Ascending aorta (tissue), 2 donors: ENCODE measurements at regions not wholly inside any gene's neighbourhood (a gene's known extent, or its start where the extent isn't known, plus 50 kb on each side); places are given as distances from the start of the nearest gene placed in this dataset.

ENCODE experiments used
- DNase-seq, 2 donors: peaks; one replicate each; pipeline ENCODE4 v3.0.0-alpha.2; 2019; ENCODE audit warnings: low spot score in 2 of 2
- H3K27ac ChIP-seq, 2 donors: fragments of 200-600 bp; sonication (generic); one replicate each; pipeline ENCODE4 v1.5.1; 2016 to 2017; ENCODE audit warnings: mild to moderate bottlenecking in 1 of 2
- H3K27me3 ChIP-seq: fragments of 200-600 bp; sonication (generic); one replicate; pipeline ENCODE4 v1.5.1; 2017
- H3K36me3 ChIP-seq, 2 donors: fragments of 200-600 bp; sonication (generic); one replicate each; pipeline ENCODE4 v1.5.1; 2016
- H3K4me1 ChIP-seq, 2 donors: fragments of 200-600 bp; sonication (generic); one replicate each; pipeline ENCODE4 v1.5.1; 2016 to 2017; ENCODE audit warnings: mild to moderate bottlenecking in 1 of 2
- H3K4me3 ChIP-seq, 2 donors: fragments of 200-600 bp; sonication (generic); one replicate each; pipeline ENCODE4 v1.5.1; 2016 to 2017; ENCODE audit warnings: mild to moderate bottlenecking in 1 of 2
- H3K9me3 ChIP-seq, 2 donors: fragments of 200-600 bp; sonication (generic); one replicate each; pipeline ENCODE4 v1.5.1; 2016
- CTCF ChIP-seq, 3 experiments: fragments of 200-600 bp in 2 of 3; fragments of 450-650 bp in 1 of 3; sonication (generic) in 2 of 3; IDR thresholded peaks; one replicate each; pipeline ENCODE4 v1.5.1; 2016 to 2019; ENCODE audit warnings: antibody characterized with exemption in 3 of 3, mild to moderate bottlenecking in 1 of 3, moderate library complexity in 1 of 3
- intact Hi-C: fragments of 100-400 bp; cut with DNase I; formaldehyde crosslinking; loops from one replicate; pipeline ENCODE4 v1.15.1; 2023

GRCh38 chr12:115450017-115450416 lies 766.0 kb upstream of the TBX3 start:
- H3K27ac ChIP-seq, result no peak overlapping the region
- intact Hi-C loops, result no loop called here
- no peak for TF ChIP-seq CTCF (IDR thresholded peaks at IDR 0.05)
- DNase-seq, result no peak
- no peaks in the 10 kb centered on the region for H3K27me3 ChIP-seq
- no peak overlapping the region for H3K4me3 ChIP-seq
- H3K36me3 ChIP-seq, result no peaks in the 10 kb centered on the region
- H3K4me1 ChIP-seq, result no peaks in the 10 kb centered on the region
- no peaks in the 10 kb centered on the region for H3K9me3 ChIP-seq

GRCh38 chr12:115449526-115449925 lies 765.6 kb upstream of the TBX3 start:
- intact Hi-C loops, result no loop called here
- no peaks in the 10 kb centered on the region for H3K36me3 ChIP-seq
- no peak for DNase-seq
- no peak overlapping the region for H3K4me3 ChIP-seq
- H3K27ac ChIP-seq, result no peak overlapping the region
- H3K4me1 ChIP-seq, result no peaks in the 10 kb centered on the region
- TF ChIP-seq CTCF (IDR thresholded peaks at IDR 0.05), result no peak
- H3K9me3 ChIP-seq, result no peaks in the 10 kb centered on the region
- H3K27me3 ChIP-seq, result no peaks in the 10 kb centered on the region

GRCh38 chr12:115444346-115444745 lies 760.4 kb upstream of the TBX3 start:
- H3K4me3 ChIP-seq, result no peak overlapping the region
- intact Hi-C loops, result no loop called here
- no peaks in the 10 kb centered on the region for H3K4me1 ChIP-seq
- DNase-seq, result no peak
- H3K27me3 ChIP-seq, result no peaks in the 10 kb centered on the region
- no peak for TF ChIP-seq CTCF (IDR thresholded peaks at IDR 0.05)
- no peaks in the 10 kb centered on the region for H3K9me3 ChIP-seq
- no peak overlapping the region for H3K27ac ChIP-seq
- no peaks in the 10 kb centered on the region for H3K36me3 ChIP-seq

- TF ChIP-seq CTCF (IDR thresholded peaks at IDR 0.05), result no peak
- Histone ChIP-seq H3K9me3 (no peaks in the 10 kb centered on the region), H3K36me3 (no peaks in the 10 kb centered on the region), H3K4me1 (no peaks in the 10 kb centered on the region), H3K27me3 (no peaks in the 10 kb centered on the region), H3K4me3 (no peak overlapping the region), H3K27ac (no peak overlapping the region)
- intact Hi-C loops, result no loop called here
- no peak for DNase-seq
These were observed 759.5 kb upstream of the TBX3 start for GRCh38 chr12:115443351-115443938.

- TF ChIP-seq CTCF (IDR thresholded peaks at IDR 0.05), result no peak
- no peak for DNase-seq
These were observed 756.5 kb upstream of the TBX3 start for GRCh38 chr12:115440438-115440837.

More at GRCh38 chr12:115440438-115440837, 756.5 kb upstream of the TBX3 start:
- intact Hi-C loops, result no loop called here
- H3K4me3 ChIP-seq, result no peak overlapping the region
- no peak overlapping the region for H3K27ac ChIP-seq
- no peaks in the 10 kb centered on the region for H3K4me1 ChIP-seq
- H3K9me3 ChIP-seq, result no peaks in the 10 kb centered on the region
- no peaks in the 10 kb centered on the region for H3K27me3 ChIP-seq
- H3K36me3 ChIP-seq, result no peaks in the 10 kb centered on the region
